NAMALWA (cell line): ENCODE measurements at regions not wholly inside any gene's neighbourhood (a gene's known extent, or its start where the extent isn't known, plus 50 kb on each side); places are given as distances from the start of the nearest gene placed in this dataset.

Experiments
- DNase-seq: peaks from one replicate; pipeline ENCODE4 v3.0.0-alpha.2; 2015; ENCODE audit warnings: low spot score

DNA sequence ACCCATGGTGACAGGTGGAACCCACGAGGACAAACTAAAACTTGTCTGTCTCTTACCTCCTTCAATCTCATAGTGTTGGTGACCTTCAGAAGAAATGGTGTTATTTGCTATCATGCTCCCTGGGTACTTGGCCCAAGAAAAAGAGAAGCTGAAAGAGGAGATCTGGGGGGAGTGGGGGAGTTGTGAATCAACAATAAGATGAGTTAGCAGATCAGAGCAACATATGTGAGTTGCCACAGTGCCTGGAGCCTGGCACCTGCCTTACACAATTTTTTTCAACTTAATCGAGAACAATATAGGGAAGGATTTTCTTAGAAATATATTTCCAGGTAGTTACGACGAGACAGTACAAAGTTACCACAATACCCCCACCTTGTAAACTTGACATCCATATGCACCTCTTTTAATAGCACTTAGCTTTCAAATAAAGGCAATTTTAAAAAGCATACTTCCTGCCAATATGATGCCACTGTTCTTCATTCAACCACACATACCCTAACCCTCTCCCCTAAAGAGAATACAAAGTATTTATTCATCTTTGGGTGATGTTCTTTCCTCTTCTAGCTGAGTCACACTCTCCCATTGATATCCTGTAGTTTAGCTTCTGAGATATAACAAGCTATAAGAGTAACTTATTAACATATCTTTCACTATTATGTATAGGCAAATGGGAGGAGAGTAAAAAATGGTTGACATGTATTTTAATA, 424.1 kb upstream of the OR4E1 start:
- no peak for DNase-seq

DNA sequence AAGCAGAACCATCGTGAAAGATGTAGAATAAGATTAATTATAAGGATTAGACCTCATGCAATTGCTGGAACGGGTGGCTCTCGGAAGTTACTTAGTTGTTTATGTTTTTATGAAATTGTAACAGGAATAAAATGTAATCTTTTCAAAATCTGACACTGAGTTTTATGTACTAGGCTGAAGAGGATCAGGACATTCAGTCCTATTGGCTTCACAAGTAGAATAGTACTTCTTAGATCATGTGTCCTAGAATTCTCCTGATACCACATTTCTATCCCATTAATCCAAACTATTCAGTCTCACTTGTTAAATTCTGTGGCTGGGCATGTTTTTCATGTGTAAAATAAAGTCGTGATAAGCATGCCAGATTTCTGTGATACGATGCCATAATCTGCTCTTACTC, 423.5 kb upstream of the OR4E1 start:
- DNase-seq, result no peak

- DNase-seq, result no peak
These were observed 422.9 kb upstream of the OR4E1 start for GRCh38 chr14:22096514-22096895.

DNA sequence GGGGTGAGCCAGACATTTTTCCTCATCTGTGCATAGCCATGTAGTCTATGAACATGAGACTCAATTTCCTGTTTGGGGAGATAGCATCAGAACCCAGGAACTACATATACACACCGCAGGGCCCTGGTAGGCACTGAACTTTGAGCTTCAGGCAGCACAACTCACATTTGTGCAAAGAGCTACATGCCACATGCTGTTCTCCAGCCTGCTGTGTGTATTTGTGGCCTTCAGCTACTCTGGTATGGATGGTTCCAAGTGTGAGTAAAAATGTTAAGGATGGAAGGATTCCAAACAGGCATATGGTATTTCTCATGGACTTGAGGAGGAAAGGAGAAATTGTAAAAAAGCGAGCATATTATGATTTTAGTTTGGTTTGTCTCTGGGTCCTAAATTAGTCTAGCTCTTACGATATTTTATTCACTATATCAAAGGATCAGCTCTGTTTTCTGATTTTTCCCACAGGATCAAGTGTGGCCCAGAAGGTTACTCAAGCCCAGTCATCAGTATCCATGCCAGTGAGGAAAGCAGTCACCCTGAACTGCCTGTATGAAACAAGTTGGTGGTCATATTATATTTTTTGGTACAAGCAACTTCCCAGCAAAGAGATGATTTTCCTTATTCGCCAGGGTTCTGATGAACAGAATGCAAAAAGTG, 422.4 kb upstream of the OR4E1 start:
- DNase-seq, result no peak

DNA sequence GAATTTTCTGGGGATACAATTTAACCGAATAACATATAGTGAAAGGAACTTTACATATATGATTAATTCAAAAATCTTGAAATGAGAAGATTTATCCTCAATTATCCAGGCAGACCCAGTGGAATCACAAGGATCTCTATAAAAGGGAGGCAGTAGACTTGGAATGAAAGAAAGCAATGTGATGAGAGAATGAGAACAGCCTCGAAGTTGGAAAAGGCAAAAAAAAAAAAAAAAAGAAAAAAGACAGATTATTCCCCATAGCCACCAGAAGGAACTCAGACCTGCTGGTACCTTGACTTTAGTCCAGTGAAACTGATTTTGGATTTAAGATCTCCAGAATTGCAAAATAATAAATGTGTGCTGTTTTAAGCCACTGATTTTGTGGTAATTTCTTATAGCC, 416.3 kb upstream of the OR4E1 start:
- DNase-seq, result no peak

DNA sequence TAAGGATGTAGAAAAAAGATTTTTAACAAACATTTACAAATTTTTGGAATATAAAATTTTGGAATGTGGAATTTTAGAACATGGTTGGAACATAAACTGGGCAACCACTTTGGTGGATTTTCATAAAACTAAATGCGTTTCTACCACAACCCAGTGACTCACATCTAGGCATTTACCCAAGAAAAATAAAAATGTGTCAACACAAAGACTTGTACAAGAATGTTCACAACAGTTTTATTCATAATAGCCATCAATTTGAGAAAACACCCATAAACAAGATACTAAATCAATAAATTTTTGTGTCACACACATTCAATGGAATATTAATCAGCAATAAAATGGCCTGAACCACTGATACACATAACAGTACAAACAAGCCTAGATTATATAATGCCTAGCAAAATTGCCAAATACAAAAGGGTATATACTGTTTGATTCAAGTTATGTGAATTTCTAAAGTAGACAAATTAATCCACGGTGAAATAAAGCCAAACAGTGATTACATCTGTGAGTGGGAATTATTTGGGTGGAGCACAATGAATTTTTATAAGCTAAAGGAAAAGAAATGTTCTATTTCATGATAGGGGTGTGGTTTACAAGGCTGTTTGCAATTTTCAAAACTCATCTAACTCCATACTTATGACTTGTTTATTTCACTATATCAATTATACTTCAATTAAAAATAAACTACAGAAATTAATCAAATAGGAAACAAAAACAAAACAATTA, 415.2 kb upstream of the OR4E1 start:
- no peak for DNase-seq

- no peak for DNase-seq
These were observed 412.5 kb upstream of the OR4E1 start for GRCh38 chr14:22086131-22086530.

DNA sequence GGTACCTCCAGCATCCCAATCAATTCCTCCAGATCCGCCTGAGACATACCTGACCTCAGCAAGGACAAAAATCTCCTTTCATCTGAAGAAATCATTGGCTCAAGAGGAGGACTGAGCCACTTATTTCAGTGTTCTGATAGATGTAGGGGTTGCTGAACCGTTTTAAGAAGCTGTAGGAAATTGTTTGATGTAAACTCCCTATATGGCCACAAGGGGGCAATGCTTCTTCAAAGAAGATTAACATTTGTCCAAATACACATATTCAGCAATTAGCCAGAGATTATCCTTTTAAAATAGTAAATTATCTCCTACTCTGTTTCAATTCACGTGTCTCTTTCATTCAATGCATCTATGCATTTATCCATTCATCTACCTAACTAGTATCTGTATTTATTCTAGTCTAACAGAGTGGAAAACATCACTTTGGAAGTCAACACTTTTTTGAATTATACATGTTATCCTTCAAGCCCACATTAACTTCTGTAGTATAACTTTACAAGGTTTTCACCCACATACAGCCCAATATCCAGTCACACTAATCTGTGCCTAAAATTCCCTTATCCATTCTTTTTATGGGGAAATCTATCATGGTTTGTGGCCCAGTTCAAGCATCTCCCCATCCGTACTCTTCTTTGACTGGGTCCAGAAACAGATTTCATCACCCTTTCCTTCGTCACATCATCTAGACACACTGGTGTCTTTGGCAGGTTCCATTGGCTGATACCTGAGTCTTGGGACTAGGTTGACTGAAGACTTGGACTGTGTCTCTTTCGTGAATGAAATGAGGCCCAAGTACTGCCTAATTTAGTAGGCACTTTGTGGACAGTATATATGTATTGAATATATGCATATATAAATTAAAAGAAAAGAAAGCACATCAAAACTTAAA, 411.0 kb upstream of the OR4E1 start:
- DNase-seq, result peak; percentile 80

GRCh38 chr14:22081337-22081736, 407.7 kb upstream of the OR4E1 start:
- no peak for DNase-seq

GRCh38 chr14:22079766-22080165, 406.1 kb upstream of the OR4E1 start:
- DNase-seq, result no peak

GRCh38 chr14:22073801-22074200, 400.2 kb upstream of the OR4E1 start:
- no peak for DNase-seq

- DNase-seq, result peak; percentile 84
These were observed 397.4 kb upstream of the OR4E1 start for GRCh38 chr14:22071006-22071405.

GRCh38 chr14:22070119-22070982, 396.7 kb upstream of the OR4E1 start:
- peak; percentile 86 for DNase-seq

- no peak for DNase-seq
These were observed 391.7 kb upstream of the OR4E1 start for GRCh38 chr14:22065347-22065746.

- DNase-seq, result no peak
These were observed 385.6 kb upstream of the OR4E1 start for GRCh38 chr14:22059201-22059600.

GRCh38 chr14:22052795-22053194, 379.2 kb upstream of the OR4E1 start:
- no peak for DNase-seq

GRCh38 chr14:22047115-22047514, 373.5 kb upstream of the OR4E1 start:
- peak; percentile 75 for DNase-seq

GRCh38 chr14:22046063-22046462, 372.4 kb upstream of the OR4E1 start:
- no peak for DNase-seq

GRCh38 chr14:22044193-22044592, 370.6 kb upstream of the OR4E1 start:
- no peak for DNase-seq

DNA sequence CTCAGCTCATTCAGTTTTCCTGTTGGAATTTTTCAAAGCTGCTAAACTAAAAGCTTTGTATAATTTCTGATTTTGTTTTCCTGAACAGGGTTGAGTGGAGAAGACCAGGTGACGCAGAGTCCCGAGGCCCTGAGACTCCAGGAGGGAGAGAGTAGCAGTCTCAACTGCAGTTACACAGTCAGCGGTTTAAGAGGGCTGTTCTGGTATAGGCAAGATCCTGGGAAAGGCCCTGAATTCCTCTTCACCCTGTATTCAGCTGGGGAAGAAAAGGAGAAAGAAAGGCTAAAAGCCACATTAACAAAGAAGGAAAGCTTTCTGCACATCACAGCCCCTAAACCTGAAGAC, 367.1 kb upstream of the OR4E1 start:
- no peak for DNase-seq
